ENCODE measurements at regions not wholly inside any gene's neighbourhood (a gene's known extent, or its start where the extent isn't known, plus 50 kb on each side); places are given as distances from the start of the nearest gene placed in this dataset.

- Histone ChIP-seq H3K27ac (ENCODE audit: low read length) (no peak overlapping the region), H3K4me1 (ENCODE audit: insufficient read depth, low read length) (no peaks in the 10 kb centered on the region), H3K9me3 (ENCODE audit: insufficient read depth, low read length, severe bottlenecking) (no peaks in the 10 kb centered on the region), H3K36me3 (ENCODE audit: insufficient read depth, low read length) (no peaks in the 10 kb centered on the region), H3K4me2 (ENCODE audit: insufficient read depth, low read length) (no peak overlapping the region), H3K4me3 (ENCODE audit: low read depth in 1 of 2, low read length in 2 of 2) (no peak overlapping the region), H3K79me2 (ENCODE audit: insufficient read depth, low read length) (no peaks in the 10 kb centered on the region), H3K9ac (ENCODE audit: low read depth, low read length) (no peak overlapping the region), H4K20me1 (ENCODE audit: insufficient read depth, low read length) (no peaks in the 10 kb centered on the region), H2AFZ (ENCODE audit: low read depth, low read length) (no peak overlapping the region), H3K27me3 (ENCODE audit: insufficient read depth, low read length, poor library complexity) (no peaks in the 10 kb centered on the region)
- no peak for DNase-seq
- TF ChIP-seq EZH2 (IDR thresholded peaks at IDR 0.05; ENCODE audit: borderline replicate concordance, low read depth, low read length, severe bottlenecking) (no peak), CTCF (IDR thresholded peaks at IDR 0.05; ENCODE audit: borderline replicate concordance, extremely low read depth, low read length, poor library complexity, severe bottlenecking) (no peak)
- ATAC-seq (ENCODE audit: insufficient read depth, low read depth): no peak
Observed at GRCh38 chr2:226023383-226023782, 623.9 kb downstream of the NYAP2 start.

GRCh38 chr2:226020956-226021355 is 621.4 kb downstream of the NYAP2 start:
- Histone ChIP-seq H3K9me3 (ENCODE audit: insufficient read depth, low read length, severe bottlenecking) (no peaks in the 10 kb centered on the region), H3K27me3 (ENCODE audit: insufficient read depth, low read length, poor library complexity) (no peaks in the 10 kb centered on the region), H3K4me1 (ENCODE audit: insufficient read depth, low read length) (no peaks in the 10 kb centered on the region), H4K20me1 (ENCODE audit: insufficient read depth, low read length) (no peaks in the 10 kb centered on the region), H3K4me2 (ENCODE audit: insufficient read depth, low read length) (no peak overlapping the region), H3K4me3 (ENCODE audit: low read depth in 1 of 2, low read length in 2 of 2) (no peak overlapping the region), H3K79me2 (ENCODE audit: insufficient read depth, low read length) (no peaks in the 10 kb centered on the region), H2AFZ (ENCODE audit: low read depth, low read length) (no peak overlapping the region), H3K9ac (ENCODE audit: low read depth, low read length) (no peak overlapping the region), H3K36me3 (ENCODE audit: insufficient read depth, low read length) (no peaks in the 10 kb centered on the region), H3K27ac (ENCODE audit: low read length) (no peak overlapping the region)
- ATAC-seq (ENCODE audit: insufficient read depth, low read depth): no peak
- DNase-seq: no peak
- TF ChIP-seq EZH2 (IDR thresholded peaks at IDR 0.05; ENCODE audit: borderline replicate concordance, low read depth, low read length, severe bottlenecking) (no peak), CTCF (IDR thresholded peaks at IDR 0.05; ENCODE audit: borderline replicate concordance, extremely low read depth, low read length, poor library complexity, severe bottlenecking) (no peak)

- Histone ChIP-seq H4K20me1 (ENCODE audit: insufficient read depth, low read length) (no peaks in the 10 kb centered on the region), H3K9ac (ENCODE audit: low read depth, low read length) (no peak overlapping the region), H3K79me2 (ENCODE audit: insufficient read depth, low read length) (no peaks in the 10 kb centered on the region), H3K4me1 (ENCODE audit: insufficient read depth, low read length) (no peaks in the 10 kb centered on the region), H3K4me3 (ENCODE audit: low read depth in 1 of 2, low read length in 2 of 2) (no peak overlapping the region), H3K4me2 (ENCODE audit: insufficient read depth, low read length) (no peak overlapping the region), H2AFZ (ENCODE audit: low read depth, low read length) (no peak overlapping the region), H3K9me3 (ENCODE audit: insufficient read depth, low read length, severe bottlenecking) (no peaks in the 10 kb centered on the region), H3K27ac (ENCODE audit: low read length) (no peak overlapping the region), H3K27me3 (ENCODE audit: insufficient read depth, low read length, poor library complexity) (no peaks in the 10 kb centered on the region), H3K36me3 (ENCODE audit: insufficient read depth, low read length) (no peaks in the 10 kb centered on the region)
- no peak for ATAC-seq (ENCODE audit: insufficient read depth, low read depth)
- TF ChIP-seq CTCF (IDR thresholded peaks at IDR 0.05; ENCODE audit: borderline replicate concordance, extremely low read depth, low read length, poor library complexity, severe bottlenecking): no peak
- no peak for DNase-seq
Observed at GRCh38 chr2:226020176-226020575, 620.7 kb downstream of the NYAP2 start.

- Histone ChIP-seq H3K27ac (ENCODE audit: low read length) (no peak overlapping the region), H3K9me3 (ENCODE audit: insufficient read depth, low read length, severe bottlenecking) (no peaks in the 10 kb centered on the region), H3K27me3 (ENCODE audit: insufficient read depth, low read length, poor library complexity) (no peaks in the 10 kb centered on the region), H3K36me3 (ENCODE audit: insufficient read depth, low read length) (no peaks in the 10 kb centered on the region), H4K20me1 (ENCODE audit: insufficient read depth, low read length) (no peaks in the 10 kb centered on the region), H3K4me3 (ENCODE audit: low read depth in 1 of 2, low read length in 2 of 2) (no peak overlapping the region), H2AFZ (ENCODE audit: low read depth, low read length) (no peak overlapping the region), H3K9ac (ENCODE audit: low read depth, low read length) (no peak overlapping the region), H3K79me2 (ENCODE audit: insufficient read depth, low read length) (no peaks in the 10 kb centered on the region), H3K4me2 (ENCODE audit: insufficient read depth, low read length) (no peak overlapping the region), H3K4me1 (ENCODE audit: insufficient read depth, low read length) (no peaks in the 10 kb centered on the region)
- ATAC-seq (ENCODE audit: insufficient read depth, low read depth) (no peak), DNase-seq (no peak)
- TF ChIP-seq EZH2 (IDR thresholded peaks at IDR 0.05; ENCODE audit: borderline replicate concordance, low read depth, low read length, severe bottlenecking) (no peak), CTCF (IDR thresholded peaks at IDR 0.05; ENCODE audit: borderline replicate concordance, extremely low read depth, low read length, poor library complexity, severe bottlenecking) (no peak)
Observed at GRCh38 chr2:226018641-226019040, 619.1 kb downstream of the NYAP2 start.
